Gastrocnemius medialis (tissue), 4 donors: ENCODE measurements at regions not wholly inside any gene's neighbourhood (a gene's known extent, or its start where the extent isn't known, plus 50 kb on each side); places are given as distances from the start of the nearest gene placed in this dataset.

ENCODE experiments used
- ATAC-seq, 2 donors: fragments of 150-250 bp; one replicate each; pipeline ENCODE4 v1.9.1; 2016
- DNase-seq, 2 donors: peaks; one replicate each; pipeline ENCODE4 v3.0.0-alpha.2; 2019
- H3K27ac ChIP-seq, 4 donors: fragments of 200-600 bp; sonication (generic); 1 replicate in 1 of 4; 2 replicates in 3 of 4; pipeline ENCODE4 v1.5.1; 2016 to 2018; ENCODE audit warnings: mild to moderate bottlenecking in 2 of 4, moderate library complexity in 1 of 4
- H3K27me3 ChIP-seq, 3 donors: fragments of 200-600 bp; sonication (generic) in 2 of 3; 1 replicate in 1 of 3; 2 replicates in 2 of 3; pipeline versions ENCODE4 v1.5.1 to v1.6.0; 2016 to 2019; ENCODE audit warnings: mild to moderate bottlenecking in 1 of 3, moderate library complexity in 1 of 3
- H3K36me3 ChIP-seq, 2 donors: fragments of 200-600 bp; sonication (generic) in 1 of 2; one replicate each; pipeline ENCODE4 v1.5.1; 2017 to 2018
- H3K4me1 ChIP-seq, 2 donors: fragments of 200-600 bp; sonication (generic) in 1 of 2; one replicate each; pipeline ENCODE4 v1.5.1; 2016 to 2017; ENCODE audit warnings: mild to moderate bottlenecking in 2 of 2
- H3K4me3 ChIP-seq, 4 donors: fragments of 200-600 bp; sonication (generic) in 3 of 4; 1 replicate in 1 of 4; 2 replicates in 3 of 4; pipeline ENCODE4 v1.5.1; 2016 to 2019; ENCODE audit warnings: mild to moderate bottlenecking in 2 of 4
- H3K9me3 ChIP-seq, 3 donors: fragments of 200-600 bp; sonication (generic) in 2 of 3; 1 replicate in 1 of 3; 2 replicates in 2 of 3; pipeline ENCODE4 v1.5.1; 2016 to 2019
- CTCF ChIP-seq, 5 experiments: fragments of 450-650 bp in 3 of 5; fragments of 200-600 bp in 2 of 5; sonication (generic) in 2 of 5; IDR thresholded peaks in 4 of 5; conservative IDR thresholded peaks in 1 of 5; 1 replicate in 4 of 5; 2 replicates in 1 of 5; pipeline ENCODE4 v1.5.1; 2016 to 2019; ENCODE audit warnings: antibody characterized with exemption in 5 of 5, mild to moderate bottlenecking in 3 of 5, moderate library complexity in 3 of 5
- POLR2A ChIP-seq, 2 donors: fragments of 450-650 bp; IDR thresholded peaks; one replicate each; pipeline ENCODE4 v1.6.1; 2017; ENCODE audit warnings: antibody characterized with exemption in 2 of 2, mild to moderate bottlenecking in 2 of 2, moderate library complexity in 2 of 2
- in situ Hi-C, 4 donors: fragments of 200-750 bp; cut with MboI; loops; one replicate each; pipeline versions ENCODE4 v1.15.0 to v1.8.0; 2017; ENCODE audit warnings: low sequenced_read_pairs in 4 of 4
- intact Hi-C: fragments of 100-400 bp; cut with DNase I; formaldehyde crosslinking; loops from one replicate; pipeline ENCODE4 v1.15.1; 2023; ENCODE audit warnings: low total_unique reads

- Histone ChIP-seq H3K27me3 (no peaks in the 10 kb centered on the region), H3K27ac (no peak overlapping the region), H3K36me3 (no peaks in the 10 kb centered on the region), H3K4me3 (no peak overlapping the region), H3K9me3 (no peaks in the 10 kb centered on the region), H3K4me1 (no peaks in the 10 kb centered on the region)
- ATAC-seq (no peak), DNase-seq (no peak)
- intact Hi-C loops (no loop called here), in situ Hi-C loops (no loop called here)
- TF ChIP-seq CTCF (IDR thresholded peaks at IDR 0.05 in 4 of 5, conservative IDR thresholded peaks at IDR 0.05 in 1 of 5) (no peak), POLR2A (IDR thresholded peaks at IDR 0.05) (no peak)
Measured at GRCh38 chrX:39437670-39438441, 636.6 kb downstream of the MID1IP1 start.

GRCh38 chrX:39438603-39439602, 637.6 kb downstream of the MID1IP1 start:
- H3K4me1 ChIP-seq: no peaks in the 10 kb centered on the region
- TF ChIP-seq CTCF (IDR thresholded peaks at IDR 0.05 in 4 of 5, conservative IDR thresholded peaks at IDR 0.05 in 1 of 5) (no peak), POLR2A (IDR thresholded peaks at IDR 0.05) (no peak)
- H3K27me3 ChIP-seq: no peaks in the 10 kb centered on the region
- no peaks in the 10 kb centered on the region for H3K9me3 ChIP-seq
- no peak for ATAC-seq
- intact Hi-C loops: no loop called here
- DNase-seq: no peak
- H3K27ac ChIP-seq: no peak overlapping the region
- in situ Hi-C loops: no loop called here
- H3K36me3 ChIP-seq: no peaks in the 10 kb centered on the region
- H3K4me3 ChIP-seq: no peak overlapping the region

- in situ Hi-C loops: no loop called here
- no peak for DNase-seq
- ATAC-seq: no peak
Measured at GRCh38 chrX:39439906-39440798, 638.9 kb downstream of the MID1IP1 start.

More at GRCh38 chrX:39439906-39440798, 638.9 kb downstream of the MID1IP1 start:
- TF ChIP-seq CTCF (IDR thresholded peaks at IDR 0.05 in 4 of 5, conservative IDR thresholded peaks at IDR 0.05 in 1 of 5) (no peak), POLR2A (IDR thresholded peaks at IDR 0.05) (no peak)
- intact Hi-C loops: no loop called here
- H3K27ac ChIP-seq: no peak overlapping the region
- no peak overlapping the region for H3K4me3 ChIP-seq
- no peaks in the 10 kb centered on the region for H3K27me3 ChIP-seq
- H3K4me1 ChIP-seq: no peaks in the 10 kb centered on the region
- H3K9me3 ChIP-seq: no peaks in the 10 kb centered on the region
- H3K36me3 ChIP-seq: no peaks in the 10 kb centered on the region
